Type B pancreatic cell (in vitro differentiated cells): ENCODE measurements at regions not wholly inside any gene's neighbourhood (a gene's known extent, or its start where the extent isn't known, plus 50 kb on each side); places are given as distances from the start of the nearest gene placed in this dataset.

Experiments
- DNase-seq: peaks from one replicate; pipeline ENCODE4 v3.0.0; 2021; ENCODE audit warnings: mixed read lengths; ENCODE audit not compliant: unreplicated experiment; ENCODE audit errors: extremely low spot score
- H3K27ac Mint-ChIP-seq: 2 replicates; pipeline ENCODE4 v1.8.0; 2021; ENCODE audit warnings: mild to moderate bottlenecking, mixed read lengths
- H3K27me3 Mint-ChIP-seq: 2 replicates; pipeline ENCODE4 v1.8.0; 2021; ENCODE audit warnings: mixed read lengths
- H3K36me3 Mint-ChIP-seq: 2 replicates; pipeline ENCODE4 v1.8.0; 2021; ENCODE audit warnings: mixed read lengths
- H3K4me1 Mint-ChIP-seq: one replicate; pipeline ENCODE4 v1.8.0; 2021; ENCODE audit warnings: mixed read lengths; ENCODE audit not compliant: unreplicated experiment
- H3K4me3 Mint-ChIP-seq: 2 replicates; pipeline ENCODE4 v1.8.0; 2021; ENCODE audit warnings: mild to moderate bottlenecking, mixed read lengths
- H3K9me3 Mint-ChIP-seq: 2 replicates; pipeline ENCODE4 v1.8.0; 2021; ENCODE audit warnings: mixed read lengths
- TF ChIP-seq, protein P1 (sequence below): fragments of 200-600 bp; sonication (generic); conservative IDR thresholded peaks from 2 replicates; pipeline ENCODE4 v1.5.0; 2021; ENCODE audit warnings: antibody characterized with exemption, mild to moderate bottlenecking

GRCh38 chr6:44561060-44561623 is 173.6 kb downstream of the CDC5L start:
- DNase-seq = peak; percentile 68
- Mint-ChIP-seq H3K27me3 (peaks cover 53% of the 10 kb centered on the region), H3K9me3 (no peaks in the 10 kb centered on the region), H3K4me1 (peaks cover 44% of the 10 kb centered on the region), H3K36me3 (no peaks in the 10 kb centered on the region), H3K4me3 (peak overlapping the region; percentile 70), H3K27ac (no peak overlapping the region)
- TF ChIP-seq, protein P1, sequence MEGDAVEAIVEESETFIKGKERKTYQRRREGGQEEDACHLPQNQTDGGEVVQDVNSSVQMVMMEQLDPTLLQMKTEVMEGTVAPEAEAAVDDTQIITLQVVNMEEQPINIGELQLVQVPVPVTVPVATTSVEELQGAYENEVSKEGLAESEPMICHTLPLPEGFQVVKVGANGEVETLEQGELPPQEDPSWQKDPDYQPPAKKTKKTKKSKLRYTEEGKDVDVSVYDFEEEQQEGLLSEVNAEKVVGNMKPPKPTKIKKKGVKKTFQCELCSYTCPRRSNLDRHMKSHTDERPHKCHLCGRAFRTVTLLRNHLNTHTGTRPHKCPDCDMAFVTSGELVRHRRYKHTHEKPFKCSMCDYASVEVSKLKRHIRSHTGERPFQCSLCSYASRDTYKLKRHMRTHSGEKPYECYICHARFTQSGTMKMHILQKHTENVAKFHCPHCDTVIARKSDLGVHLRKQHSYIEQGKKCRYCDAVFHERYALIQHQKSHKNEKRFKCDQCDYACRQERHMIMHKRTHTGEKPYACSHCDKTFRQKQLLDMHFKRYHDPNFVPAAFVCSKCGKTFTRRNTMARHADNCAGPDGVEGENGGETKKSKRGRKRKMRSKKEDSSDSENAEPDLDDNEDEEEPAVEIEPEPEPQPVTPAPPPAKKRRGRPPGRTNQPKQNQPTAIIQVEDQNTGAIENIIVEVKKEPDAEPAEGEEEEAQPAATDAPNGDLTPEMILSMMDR = no peak

DNA sequence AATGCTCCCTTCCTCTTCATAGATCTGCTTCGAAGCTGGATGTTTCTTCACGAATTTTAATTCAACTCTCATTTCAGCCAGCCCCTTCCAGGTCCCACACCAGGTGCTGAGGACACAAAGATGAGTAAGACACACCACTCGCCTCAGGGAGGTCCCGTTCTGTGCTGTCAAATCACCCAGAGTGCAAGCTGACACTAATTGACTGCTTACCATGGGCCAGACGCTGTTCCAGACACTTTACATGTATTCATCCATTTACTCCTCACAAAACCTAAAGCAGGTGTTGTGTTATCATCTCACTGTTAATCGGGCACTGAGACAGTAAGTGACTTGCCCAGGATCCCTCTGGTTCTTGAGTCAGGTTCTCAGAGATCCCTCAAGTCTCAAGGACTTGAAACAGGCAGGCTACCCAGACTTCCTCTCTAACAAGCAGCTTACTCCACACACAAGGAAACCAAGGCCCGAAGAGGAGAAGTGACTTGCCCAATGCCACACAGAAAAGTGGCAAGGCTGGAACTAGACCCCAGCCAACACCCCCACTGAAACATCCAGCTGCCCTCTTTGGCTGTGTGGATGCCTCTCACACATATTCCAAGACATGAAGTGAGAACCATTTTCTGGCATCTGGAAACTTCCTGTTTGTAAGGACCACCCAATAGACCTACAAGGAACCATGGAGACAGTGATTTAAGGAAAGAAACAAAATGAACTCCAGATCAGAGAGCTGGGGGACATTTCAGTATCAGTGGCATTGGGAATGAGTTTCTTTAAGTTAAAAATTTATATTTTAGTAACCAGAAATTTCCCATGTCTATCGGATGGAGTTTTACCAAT is 174.5 kb downstream of the CDC5L start:
- H3K36me3 Mint-ChIP-seq = no peaks in the 10 kb centered on the region
- DNase-seq = peak; percentile 48
- H3K9me3 Mint-ChIP-seq = no peaks in the 10 kb centered on the region
- peak overlapping the region; percentile 74 for H3K4me3 Mint-ChIP-seq
- TF ChIP-seq, protein P1 = no peak
- no peak overlapping the region for H3K27ac Mint-ChIP-seq
- H3K27me3 Mint-ChIP-seq = peaks cover 61% of the 10 kb centered on the region
- peaks cover 44% of the 10 kb centered on the region for H3K4me1 Mint-ChIP-seq

- Mint-ChIP-seq H3K4me3 (no peak overlapping the region), H3K36me3 (no peaks in the 10 kb centered on the region), H3K27ac (no peak overlapping the region), H3K9me3 (no peaks in the 10 kb centered on the region), H3K27me3 (peaks cover 64% of the 10 kb centered on the region), H3K4me1 (peaks cover 36% of the 10 kb centered on the region)
- TF ChIP-seq, protein P1 = no peak
- DNase-seq = no peak
These were observed 175.9 kb downstream of the CDC5L start for GRCh38 chr6:44563397-44563796.

DNA sequence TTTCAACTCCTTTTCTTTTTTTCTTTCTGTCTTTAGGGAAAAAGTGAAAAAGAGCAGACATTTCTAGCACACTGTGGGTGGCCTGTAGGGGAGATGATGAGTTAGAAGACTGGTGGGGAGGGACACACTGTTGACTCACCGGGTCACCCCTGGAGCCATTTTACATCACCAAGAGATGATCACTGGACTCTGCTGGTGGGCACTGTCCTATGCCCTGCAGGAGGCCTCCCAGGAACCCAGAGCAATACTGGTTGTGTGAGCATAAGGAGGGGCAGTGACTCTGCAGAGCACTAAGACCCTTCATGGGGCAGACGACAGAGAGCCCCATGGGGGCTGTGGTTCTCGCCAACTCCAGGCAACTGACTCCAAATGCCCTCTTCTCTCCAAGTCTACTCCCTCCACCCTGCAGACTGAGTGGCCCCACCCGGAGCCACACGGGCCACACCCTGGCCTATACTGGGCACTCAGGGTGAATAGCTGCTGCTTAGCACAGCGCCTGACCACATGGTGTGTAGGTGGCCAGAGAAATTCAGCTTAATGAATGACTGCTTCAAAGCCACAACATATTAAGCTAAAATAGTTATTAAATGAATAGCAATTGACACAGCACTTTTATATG is 177.5 kb downstream of the CDC5L start:
- peaks cover 58% of the 10 kb centered on the region for H3K27me3 Mint-ChIP-seq
- DNase-seq = peak; percentile 56
- peaks cover 26% of the 10 kb centered on the region for H3K4me1 Mint-ChIP-seq
- no peak overlapping the region for H3K4me3 Mint-ChIP-seq
- TF ChIP-seq, protein P1 = no peak
- H3K36me3 Mint-ChIP-seq = no peaks in the 10 kb centered on the region
- H3K27ac Mint-ChIP-seq = no peak overlapping the region
- no peaks in the 10 kb centered on the region for H3K9me3 Mint-ChIP-seq

DNA sequence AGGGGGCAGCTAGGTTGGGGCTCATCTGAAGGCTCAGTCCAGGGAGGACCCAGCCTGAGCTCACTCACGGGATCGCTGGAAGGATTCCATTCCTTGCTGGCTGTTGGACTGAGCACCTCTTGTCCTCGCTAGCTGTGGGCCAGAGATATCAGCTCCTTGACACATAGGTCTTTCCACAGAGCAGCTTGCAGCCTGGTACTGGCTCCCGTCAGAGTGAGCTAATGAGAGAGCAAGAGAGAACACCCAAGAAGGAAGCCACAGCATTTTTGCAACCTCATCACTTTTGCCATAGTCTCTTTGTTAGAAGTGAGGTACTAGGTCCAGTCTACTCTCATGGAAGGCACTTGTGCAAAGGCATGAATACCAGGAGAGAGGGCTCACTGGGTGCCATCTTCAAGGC is 179.9 kb downstream of the CDC5L start:
- Mint-ChIP-seq H3K9me3 (no peaks in the 10 kb centered on the region), H3K36me3 (no peaks in the 10 kb centered on the region), H3K4me1 (peaks cover 13% of the 10 kb centered on the region), H3K27me3 (peaks cover 57% of the 10 kb centered on the region), H3K4me3 (no peak overlapping the region), H3K27ac (no peak overlapping the region)
- no peak for DNase-seq
- TF ChIP-seq, protein P1 = no peak
